ENCODE measurements at regions not wholly inside any gene's neighbourhood (a gene's known extent, or its start where the extent isn't known, plus 50 kb on each side); places are given as distances from the start of the nearest gene placed in this dataset.
"Not testable (repeated sequence)": the region's sequence is repeated elsewhere in the genome, so short reads cannot be mapped to it uniquely, and the experiment has no call there.

DNA sequence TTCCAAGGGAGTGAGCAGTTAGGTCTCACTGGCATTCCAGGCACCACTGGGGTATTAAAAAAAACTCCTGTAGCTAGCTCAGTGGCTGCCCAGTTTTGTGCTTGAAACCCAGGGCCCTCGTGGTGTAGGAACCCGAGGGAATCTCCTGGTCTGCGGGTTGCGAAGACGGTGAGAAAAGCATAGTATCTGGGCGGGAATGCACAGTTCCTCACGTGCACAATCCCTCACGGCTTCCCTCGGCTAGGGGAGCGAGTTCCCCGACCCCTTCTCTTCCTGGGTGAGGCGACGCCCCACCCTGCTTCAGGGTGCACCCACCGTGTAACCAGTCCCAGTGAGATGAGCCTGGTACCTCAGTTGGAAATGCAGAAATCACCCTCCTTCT lies 50.5 kb upstream of the PGBD5 start:
- DNase-seq, result no peak
- Histone ChIP-seq H3K4me3 (ENCODE audit: low read depth in 2 of 2, low read length in 1 of 2) (no peak overlapping the region), H3K4me1 (ENCODE audit: control insufficient read depth in 1 of 2, insufficient read depth in 2 of 2, low read depth in 1 of 2, low read length in 1 of 2) (no peaks in the 10 kb centered on the region), H3K27ac (ENCODE audit: low read depth in 2 of 2, low read length in 1 of 2) (no peak overlapping the region), H4K20me1 (ENCODE audit: insufficient read depth) (no peaks in the 10 kb centered on the region), H3K79me2 (ENCODE audit: insufficient read depth) (no peaks in the 10 kb centered on the region), H3K9me2 (no peaks in the 10 kb centered on the region), H3K9me3 (peaks cover 6% of the 10 kb centered on the region; the same call in 1 of the 2 replicates), H3K27me3 (ENCODE audit: insufficient read depth) (no peaks in the 10 kb centered on the region), H3K36me3 (replicated peaks in 1 of 2; ENCODE audit: control insufficient read depth in 1 of 2, insufficient read depth in 2 of 2, low read length in 1 of 2) (no peaks in the 10 kb centered on the region), H3K9ac (no peak overlapping the region), H3K4me2 (no peak overlapping the region), H2AFZ (ENCODE audit: low read depth) (no peak overlapping the region), H3F3A (replicated peaks; ENCODE audit: insufficient read depth) (no peaks in the 10 kb centered on the region)
- WGBS (ENCODE audit: low lambda C conversion rate), result 48% methylated on average over 14 of the region's 14 CpGs
- ChIA-PET CTCF (interaction anchor here (1.2 kb wide), 1 partner anchor 48 kb away, joined by 3 read pairs; no protein-coding TSS in a partner anchor), POLR2A (no interaction called here)
- TF ChIP-seq MEF2A (IDR thresholded peaks at IDR 0.05; ENCODE audit: borderline replicate concordance, low read depth) (no peak), FOXJ3 (CRISPR knock-in tag; IDR thresholded peaks at IDR 0.05) (no peak), GATA2 (CRISPR knock-in tag; IDR thresholded peaks at IDR 0.05) (no peak), YY1 (IDR thresholded peaks at IDR 0.05; ENCODE audit: low read depth) (no peak), GABPA (IDR thresholded peaks at IDR 0.05; ENCODE audit: low read depth) (no peak), TAF1 (IDR thresholded peaks at IDR 0.05; ENCODE audit: borderline replicate concordance, low read depth, low read length) (no peak), NRF1 (IDR thresholded peaks at IDR 0.05; ENCODE audit: low read depth, low read length) (no peak), SMC3 (IDR thresholded peaks at IDR 0.05; ENCODE audit: low read depth, low read length) (no peak), FOXM1 (IDR thresholded peaks at IDR 0.05; ENCODE audit: low read depth) (no peak), POLR2AphosphoS5 (IDR thresholded peaks at IDR 0.05; ENCODE audit: low read depth, low read length) (no peak), RAD21 (IDR thresholded peaks at IDR 0.05; ENCODE audit: low read length) (no peak), JUND (IDR thresholded peaks at IDR 0.05) (no peak), TEAD4 (IDR thresholded peaks at IDR 0.05; ENCODE audit: borderline replicate concordance, insufficient read depth) (no peak), RFX5 (IDR thresholded peaks at IDR 0.05; ENCODE audit: low read length) (no peak), MXI1 (IDR thresholded peaks at IDR 0.05; ENCODE audit: low read depth, low read length) (no peak), SIN3A (IDR thresholded peaks at IDR 0.05; ENCODE audit: borderline replicate concordance, low read depth, low read length) (no peak)
- TF ChIP-seq, protein P1, sequence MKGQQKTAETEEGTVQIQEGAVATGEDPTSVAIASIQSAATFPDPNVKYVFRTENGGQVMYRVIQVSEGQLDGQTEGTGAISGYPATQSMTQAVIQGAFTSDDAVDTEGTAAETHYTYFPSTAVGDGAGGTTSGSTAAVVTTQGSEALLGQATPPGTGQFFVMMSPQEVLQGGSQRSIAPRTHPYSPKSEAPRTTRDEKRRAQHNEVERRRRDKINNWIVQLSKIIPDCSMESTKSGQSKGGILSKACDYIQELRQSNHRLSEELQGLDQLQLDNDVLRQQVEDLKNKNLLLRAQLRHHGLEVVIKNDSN (IDR thresholded peaks at IDR 0.05; ENCODE audit: borderline replicate concordance, low read depth), result no peak
- TF ChIP-seq, protein P2, sequence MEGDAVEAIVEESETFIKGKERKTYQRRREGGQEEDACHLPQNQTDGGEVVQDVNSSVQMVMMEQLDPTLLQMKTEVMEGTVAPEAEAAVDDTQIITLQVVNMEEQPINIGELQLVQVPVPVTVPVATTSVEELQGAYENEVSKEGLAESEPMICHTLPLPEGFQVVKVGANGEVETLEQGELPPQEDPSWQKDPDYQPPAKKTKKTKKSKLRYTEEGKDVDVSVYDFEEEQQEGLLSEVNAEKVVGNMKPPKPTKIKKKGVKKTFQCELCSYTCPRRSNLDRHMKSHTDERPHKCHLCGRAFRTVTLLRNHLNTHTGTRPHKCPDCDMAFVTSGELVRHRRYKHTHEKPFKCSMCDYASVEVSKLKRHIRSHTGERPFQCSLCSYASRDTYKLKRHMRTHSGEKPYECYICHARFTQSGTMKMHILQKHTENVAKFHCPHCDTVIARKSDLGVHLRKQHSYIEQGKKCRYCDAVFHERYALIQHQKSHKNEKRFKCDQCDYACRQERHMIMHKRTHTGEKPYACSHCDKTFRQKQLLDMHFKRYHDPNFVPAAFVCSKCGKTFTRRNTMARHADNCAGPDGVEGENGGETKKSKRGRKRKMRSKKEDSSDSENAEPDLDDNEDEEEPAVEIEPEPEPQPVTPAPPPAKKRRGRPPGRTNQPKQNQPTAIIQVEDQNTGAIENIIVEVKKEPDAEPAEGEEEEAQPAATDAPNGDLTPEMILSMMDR (IDR thresholded peaks at IDR 0.05), result no peak
- TF ChIP-seq, protein P3, sequence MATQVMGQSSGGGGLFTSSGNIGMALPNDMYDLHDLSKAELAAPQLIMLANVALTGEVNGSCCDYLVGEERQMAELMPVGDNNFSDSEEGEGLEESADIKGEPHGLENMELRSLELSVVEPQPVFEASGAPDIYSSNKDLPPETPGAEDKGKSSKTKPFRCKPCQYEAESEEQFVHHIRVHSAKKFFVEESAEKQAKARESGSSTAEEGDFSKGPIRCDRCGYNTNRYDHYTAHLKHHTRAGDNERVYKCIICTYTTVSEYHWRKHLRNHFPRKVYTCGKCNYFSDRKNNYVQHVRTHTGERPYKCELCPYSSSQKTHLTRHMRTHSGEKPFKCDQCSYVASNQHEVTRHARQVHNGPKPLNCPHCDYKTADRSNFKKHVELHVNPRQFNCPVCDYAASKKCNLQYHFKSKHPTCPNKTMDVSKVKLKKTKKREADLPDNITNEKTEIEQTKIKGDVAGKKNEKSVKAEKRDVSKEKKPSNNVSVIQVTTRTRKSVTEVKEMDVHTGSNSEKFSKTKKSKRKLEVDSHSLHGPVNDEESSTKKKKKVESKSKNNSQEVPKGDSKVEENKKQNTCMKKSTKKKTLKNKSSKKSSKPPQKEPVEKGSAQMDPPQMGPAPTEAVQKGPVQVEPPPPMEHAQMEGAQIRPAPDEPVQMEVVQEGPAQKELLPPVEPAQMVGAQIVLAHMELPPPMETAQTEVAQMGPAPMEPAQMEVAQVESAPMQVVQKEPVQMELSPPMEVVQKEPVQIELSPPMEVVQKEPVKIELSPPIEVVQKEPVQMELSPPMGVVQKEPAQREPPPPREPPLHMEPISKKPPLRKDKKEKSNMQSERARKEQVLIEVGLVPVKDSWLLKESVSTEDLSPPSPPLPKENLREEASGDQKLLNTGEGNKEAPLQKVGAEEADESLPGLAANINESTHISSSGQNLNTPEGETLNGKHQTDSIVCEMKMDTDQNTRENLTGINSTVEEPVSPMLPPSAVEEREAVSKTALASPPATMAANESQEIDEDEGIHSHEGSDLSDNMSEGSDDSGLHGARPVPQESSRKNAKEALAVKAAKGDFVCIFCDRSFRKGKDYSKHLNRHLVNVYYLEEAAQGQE (IDR thresholded peaks at IDR 0.05; ENCODE audit: low read depth, low read length), result no peak
- TF ChIP-seq, protein P4, sequence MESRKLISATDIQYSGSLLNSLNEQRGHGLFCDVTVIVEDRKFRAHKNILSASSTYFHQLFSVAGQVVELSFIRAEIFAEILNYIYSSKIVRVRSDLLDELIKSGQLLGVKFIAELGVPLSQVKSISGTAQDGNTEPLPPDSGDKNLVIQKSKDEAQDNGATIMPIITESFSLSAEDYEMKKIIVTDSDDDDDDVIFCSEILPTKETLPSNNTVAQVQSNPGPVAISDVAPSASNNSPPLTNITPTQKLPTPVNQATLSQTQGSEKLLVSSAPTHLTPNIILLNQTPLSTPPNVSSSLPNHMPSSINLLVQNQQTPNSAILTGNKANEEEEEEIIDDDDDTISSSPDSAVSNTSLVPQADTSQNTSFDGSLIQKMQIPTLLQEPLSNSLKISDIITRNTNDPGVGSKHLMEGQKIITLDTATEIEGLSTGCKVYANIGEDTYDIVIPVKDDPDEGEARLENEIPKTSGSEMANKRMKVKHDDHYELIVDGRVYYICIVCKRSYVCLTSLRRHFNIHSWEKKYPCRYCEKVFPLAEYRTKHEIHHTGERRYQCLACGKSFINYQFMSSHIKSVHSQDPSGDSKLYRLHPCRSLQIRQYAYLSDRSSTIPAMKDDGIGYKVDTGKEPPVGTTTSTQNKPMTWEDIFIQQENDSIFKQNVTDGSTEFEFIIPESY (IDR thresholded peaks at IDR 0.05; ENCODE audit: borderline replicate concordance, low read depth), result no peak

DNA sequence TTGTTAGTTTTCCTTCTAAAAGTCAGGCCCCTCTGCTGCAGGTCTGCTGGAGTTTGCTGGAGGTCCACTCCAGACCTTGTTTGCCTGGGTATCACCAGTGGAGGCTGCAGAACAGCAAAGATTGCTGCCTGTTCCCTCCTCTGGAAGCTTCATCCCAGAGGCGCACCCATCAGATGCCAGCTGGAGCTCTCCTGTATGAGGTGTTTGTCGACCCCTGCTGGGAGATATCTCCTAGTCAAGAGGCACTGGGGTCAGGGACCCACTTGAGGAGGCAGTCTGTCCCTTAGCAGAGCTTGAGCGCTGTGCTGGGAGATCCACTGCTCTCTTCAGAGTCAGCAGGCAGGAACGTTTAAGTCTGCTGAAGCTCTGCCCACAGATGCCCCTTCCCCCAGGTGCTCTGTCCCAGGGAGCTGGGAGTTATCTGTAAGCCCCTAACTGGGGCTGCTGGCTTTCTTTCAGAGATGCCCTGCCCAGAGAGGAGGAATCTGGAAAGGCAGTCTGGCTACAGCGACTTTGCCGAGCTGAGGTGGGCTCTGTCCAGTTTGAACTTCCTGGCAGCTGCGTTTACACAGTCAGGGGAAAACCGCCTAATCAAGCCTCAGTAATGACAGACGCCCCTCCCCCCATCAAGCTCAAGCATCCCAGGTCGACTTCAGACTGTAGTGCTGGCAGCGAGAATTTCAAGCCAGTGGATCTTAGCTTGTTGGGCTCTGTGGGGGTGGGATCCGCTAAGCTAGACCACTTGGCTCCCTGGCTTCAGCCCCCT lies 49.9 kb upstream of the PGBD5 start:
- H3K27ac ChIP-seq (ENCODE audit: low read depth in 2 of 2, low read length in 1 of 2); H3K9ac ChIP-seq; H3K79me2 ChIP-seq (ENCODE audit: insufficient read depth); POLR2A ChIA-PET; H3K9me2 ChIP-seq; H3K27me3 ChIP-seq (ENCODE audit: insufficient read depth); H3K4me2 ChIP-seq; H3K36me3 ChIP-seq (replicated peaks in 1 of 2; ENCODE audit: control insufficient read depth in 1 of 2, insufficient read depth in 2 of 2, low read length in 1 of 2); H4K20me1 ChIP-seq (ENCODE audit: insufficient read depth); H3K4me3 ChIP-seq (ENCODE audit: low read depth in 2 of 2, low read length in 1 of 2); H3K4me1 ChIP-seq (ENCODE audit: control insufficient read depth in 1 of 2, insufficient read depth in 2 of 2, low read depth in 1 of 2, low read length in 1 of 2); DNase-seq; H2AFZ ChIP-seq (ENCODE audit: low read depth); H3K9me3 ChIP-seq; H3F3A ChIP-seq (replicated peaks; ENCODE audit: insufficient read depth): not testable (repeated sequence)
- CTCF ChIA-PET, result interaction anchor here (1.2 kb wide), 1 partner anchor 48 kb away, joined by 3 read pairs; no protein-coding TSS in a partner anchor
- WGBS (ENCODE audit: low lambda C conversion rate), result 42% methylated on average over 2 of the region's 12 CpGs
